GM12878 (cell line): ENCODE measurements at regions not wholly inside any gene's neighbourhood (a gene's known extent, or its start where the extent isn't known, plus 50 kb on each side); places are given as distances from the start of the nearest gene placed in this dataset.

Experiments
- ATAC-seq: fragments of 200-7000 bp; cut with Tn5 transposase; 3 replicates; pipeline ENCODE4 v1.9.1; 2020; ENCODE audit warnings: mild to moderate bottlenecking, moderate library complexity
- BruUV-seq: library from RNA; stranded (reverse); fragments of 400-500 nt; replicated peaks from 2 replicates; lab custom pipeline; 2021; lab: Mats Ljungman, UMichigan
- CTCF ChIA-PET: fragments of 300-600 bp; sonication (Branson Sonifier 250); formaldehyde crosslinking; extraction: SDS; loops from one replicate; lab custom pipeline; 2021; ENCODE audit warnings: inconsistent platforms; lab: Yijun Ruan, JAX
- POLR2A ChIA-PET: fragments of 350-600 bp; formaldehyde crosslinking; extraction: SDS; loops from one replicate; lab custom pipeline; 2021; ENCODE audit warnings: inconsistent platforms; lab: Charles Lee
- RAD21 ChIA-PET: fragments of 300-600 bp; sonication (Branson Sonifier 250); formaldehyde crosslinking; loops from one replicate; lab custom pipeline; 2023; ENCODE audit warnings: antibody characterized with exemption; ENCODE audit not compliant: unreplicated experiment; lab: Charles Lee
- SMC1A ChIA-PET: fragments of 300-600 bp; sonication (Branson Sonifier 250); formaldehyde crosslinking; loops from one replicate; lab custom pipeline; 2023; ENCODE audit not compliant: unreplicated experiment, uncharacterized antibody; lab: Charles Lee
- DNase-seq: peaks from one replicate; pipeline ENCODE4 v3.0.0-alpha.2; 2011; ENCODE audit warnings: low read depth, low spot score
- FAIRE-seq: peaks from 3 replicates; lab custom pipeline; 2011; peaks lifted over from hg19 to GRCh38; lab: Jason Lieb, UNC
- H2AFZ ChIP-seq: 2 replicates; pipeline ENCODE4 v1.6.0; 2011; ENCODE audit warnings: low read depth, low read length, control low read depth; ENCODE audit not compliant: control insufficient read depth
- H3K27ac ChIP-seq: 2 replicates; pipeline ENCODE4 v1.5.1; 2011; ENCODE audit warnings: control low read depth; ENCODE audit not compliant: control insufficient read depth, insufficient read depth
- H3K27me3 ChIP-seq, 2 experiments: replicated peaks in 1 of 2; 2 replicates each; pipeline versions ENCODE4 v1.6.0 to v1.6.1; 2011; ENCODE audit warnings: low read length in 1 of 2; ENCODE audit not compliant: control insufficient read depth in 2 of 2, insufficient read depth in 2 of 2
- H3K36me3 ChIP-seq, 2 experiments: 2 replicates each; pipeline ENCODE4 v1.5.1; 2011; ENCODE audit warnings: low read length in 1 of 2; ENCODE audit not compliant: control insufficient read depth in 2 of 2, insufficient read depth in 2 of 2
- H3K4me1 ChIP-seq: 2 replicates; pipeline ENCODE4 v1.6.1; 2011; ENCODE audit warnings: mild to moderate bottlenecking, low read length, moderate library complexity, mixed read lengths; ENCODE audit not compliant: control insufficient read depth, insufficient read depth
- H3K4me2 ChIP-seq: 2 replicates; pipeline ENCODE4 v1.6.0; 2011; ENCODE audit warnings: control low read depth; ENCODE audit not compliant: control insufficient read depth, insufficient read depth
- H3K4me3 ChIP-seq: fragments of 200-600 bp; sonication (generic); 2 replicates; pipeline ENCODE4 v1.5.1; 2016
- H3K79me2 ChIP-seq: 2 replicates; pipeline ENCODE4 v1.6.0; 2011; ENCODE audit warnings: low read length; ENCODE audit not compliant: control insufficient read depth, insufficient read depth
- H3K9ac ChIP-seq: 2 replicates; pipeline ENCODE4 v1.8.0; 2011; ENCODE audit warnings: low read length, control low read depth, mixed read lengths; ENCODE audit not compliant: control insufficient read depth, insufficient read depth
- H3K9me3 ChIP-seq: replicated peaks from 3 replicates; pipeline ENCODE4 v1.5.1; 2011; ENCODE audit warnings: mild to moderate bottlenecking, low read length; ENCODE audit not compliant: control insufficient read depth, insufficient read depth
- H4K20me1 ChIP-seq: 2 replicates; pipeline ENCODE4 v1.6.0; 2011; ENCODE audit not compliant: control insufficient read depth, insufficient read depth
- FOS ChIP-seq: IDR thresholded peaks from 3 replicates; pipeline ENCODE4 v1.6.1; 2011; ENCODE audit warnings: borderline replicate concordance; ENCODE audit not compliant: insufficient read length; ENCODE audit errors: extremely low read depth
- NR2F1 ChIP-seq: fragments of 450-650 bp; conservative IDR thresholded peaks from 2 replicates; pipeline ENCODE4 v1.6.1; 2017; ENCODE audit warnings: mild to moderate bottlenecking
- PML ChIP-seq: IDR thresholded peaks from 2 replicates; pipeline ENCODE4 v1.6.1; 2012; ENCODE audit warnings: low read length, inconsistent platforms
- RFX5 ChIP-seq: IDR thresholded peaks from 2 replicates; pipeline ENCODE4 v1.6.1; 2011; ENCODE audit warnings: low read depth, low read length, improper control_type of control experiment
- SREBF2 ChIP-seq: IDR thresholded peaks from 2 replicates; pipeline ENCODE4 v1.6.1; 2012; ENCODE audit warnings: mild to moderate bottlenecking, low read length
- TARDBP ChIP-seq: IDR thresholded peaks from 2 replicates; pipeline ENCODE4 v1.6.1; 2016; ENCODE audit warnings: borderline replicate concordance
- WGBS: methylation state at CpG from one replicate; pipeline ENCODE4 v1.1.6; 2016; ENCODE audit warnings: low lambda C conversion rate; ENCODE audit not compliant: insufficient replicate concordance, insufficient coverage; ENCODE audit errors: missing lambda C conversion rate; 5-methylcytosine and 5-hydroxymethylcytosine counted together
- in situ Hi-C: fragments of 300-500 bp; cut with MboI; formaldehyde crosslinking; loops from 9 replicates; pipeline ENCODE4 v1.14.3; 2018; ENCODE audit warnings: mixed read lengths
- intact Hi-C: fragments of 100-400 bp; cut with micrococcal nuclease; formaldehyde crosslinking; loops from one replicate; pipeline ENCODE4 v1.14.2; 2022; ENCODE audit not compliant: unreplicated experiment
- TF ChIP-seq, protein P1 (sequence below): fragments of 450-650 bp; IDR thresholded peaks from 2 replicates; pipeline ENCODE4 v1.6.1; 2017; ENCODE audit warnings: low read depth, mild to moderate bottlenecking, moderate library complexity
- TF ChIP-seq, protein P2 (sequence below): IDR thresholded peaks from 2 replicates; pipeline ENCODE4 v1.6.1; 2011; ENCODE audit warnings: borderline replicate concordance, low read depth, mild to moderate bottlenecking, moderate library complexity, mixed read lengths, low read length; ENCODE audit not compliant: insufficient read depth; ENCODE audit errors: extremely low read length
- TF ChIP-seq, protein P3 (sequence below): fragments of 450-650 bp; IDR thresholded peaks from 2 replicates; pipeline ENCODE4 v1.6.1; 2014; ENCODE audit warnings: mild to moderate bottlenecking
- TF ChIP-seq, protein P4 (sequence below): fragments of 150-350 bp; IDR thresholded peaks from 2 replicates; pipeline ENCODE4 v1.6.1; 2016; ENCODE audit warnings: low read depth, low read length

DNA sequence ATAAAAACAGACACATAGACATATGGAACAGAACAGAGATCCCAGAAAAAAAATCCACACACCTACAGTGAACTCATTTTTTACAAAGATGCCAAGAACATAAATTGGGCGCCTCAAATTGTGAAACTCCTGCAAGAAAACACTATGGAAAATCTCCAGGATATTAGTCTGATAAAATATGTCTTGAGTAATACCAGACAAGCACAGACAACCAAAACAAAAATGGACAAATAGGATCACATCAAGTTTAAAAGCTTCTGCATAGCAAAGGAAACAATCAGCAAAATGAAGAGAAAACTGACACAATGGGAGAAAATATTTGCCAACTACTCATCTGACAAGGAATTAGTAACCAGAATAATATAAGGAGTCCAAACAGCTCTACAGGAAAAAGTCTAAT, 337.3 kb upstream of the DIPK2B start:
- Histone ChIP-seq H2AFZ (no peak overlapping the region), H3K27me3 (no peaks in the 10 kb centered on the region), H3K36me3 (no peaks in the 10 kb centered on the region), H3K27ac (no peak overlapping the region), H3K79me2 (no peaks in the 10 kb centered on the region), H3K4me3 (no peak overlapping the region), H4K20me1 (no peaks in the 10 kb centered on the region), H3K9me3 (no peaks in the 10 kb centered on the region), H3K9ac (no peak overlapping the region), H3K4me1 (no peaks in the 10 kb centered on the region), H3K4me2 (no peak overlapping the region)
- no peak for TF ChIP-seq TARDBP
- in situ Hi-C loops: no loop called here
- intact Hi-C loops: no loop called here
- FAIRE-seq: no peak
- SMC1A ChIA-PET: no interaction called here
- RAD21 ChIA-PET: no interaction called here
- 35% methylated on average over 1 of the region's 1 CpG for WGBS
- no peak for ATAC-seq
- POLR2A ChIA-PET: no interaction called here
- no peak for DNase-seq
- CTCF ChIA-PET: no interaction called here
- BruUV-seq: no TSS peak

DNA sequence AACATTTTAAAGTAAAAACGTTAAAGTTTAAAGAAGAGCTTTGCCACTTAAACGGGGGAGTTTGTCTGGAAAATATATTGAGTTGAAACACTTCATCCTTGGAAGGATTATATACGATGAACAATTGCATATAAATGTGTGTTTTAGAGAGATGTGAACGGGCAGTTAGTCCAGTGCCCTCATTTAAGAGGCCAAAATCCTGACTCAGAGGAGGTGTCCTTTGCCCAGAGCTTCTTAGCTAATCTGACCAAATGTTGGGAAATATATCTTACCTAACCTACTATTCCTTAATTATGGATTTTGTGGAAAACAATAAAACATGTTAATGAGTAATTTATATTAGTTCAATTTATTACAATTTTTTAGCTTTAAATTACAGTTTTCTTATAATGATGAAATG, 327.2 kb upstream of the DIPK2B start:
- Histone ChIP-seq H3K9me3 (no peaks in the 10 kb centered on the region), H3K27me3 (no peaks in the 10 kb centered on the region), H3K4me1 (no peaks in the 10 kb centered on the region), H3K4me2 (no peak overlapping the region), H3K79me2 (no peaks in the 10 kb centered on the region), H2AFZ (no peak overlapping the region), H3K4me3 (no peak overlapping the region), H4K20me1 (no peaks in the 10 kb centered on the region), H3K9ac (no peak overlapping the region), H3K27ac (no peak overlapping the region), H3K36me3 (no peaks in the 10 kb centered on the region)
- WGBS: 6% methylated on average over 4 of the region's 4 CpGs
- POLR2A ChIA-PET: interaction anchor here (0.6 kb wide), 1 partner anchor 1245 kb away, joined by 5 read pairs; no protein-coding TSS in a partner anchor
- no TSS peak for BruUV-seq
- no peak for DNase-seq
- TF ChIP-seq NR2F1 (no peak), RFX5 (no peak), FOS (no peak), SREBF2 (no peak), PML (no peak)
- TF ChIP-seq, protein P1, sequence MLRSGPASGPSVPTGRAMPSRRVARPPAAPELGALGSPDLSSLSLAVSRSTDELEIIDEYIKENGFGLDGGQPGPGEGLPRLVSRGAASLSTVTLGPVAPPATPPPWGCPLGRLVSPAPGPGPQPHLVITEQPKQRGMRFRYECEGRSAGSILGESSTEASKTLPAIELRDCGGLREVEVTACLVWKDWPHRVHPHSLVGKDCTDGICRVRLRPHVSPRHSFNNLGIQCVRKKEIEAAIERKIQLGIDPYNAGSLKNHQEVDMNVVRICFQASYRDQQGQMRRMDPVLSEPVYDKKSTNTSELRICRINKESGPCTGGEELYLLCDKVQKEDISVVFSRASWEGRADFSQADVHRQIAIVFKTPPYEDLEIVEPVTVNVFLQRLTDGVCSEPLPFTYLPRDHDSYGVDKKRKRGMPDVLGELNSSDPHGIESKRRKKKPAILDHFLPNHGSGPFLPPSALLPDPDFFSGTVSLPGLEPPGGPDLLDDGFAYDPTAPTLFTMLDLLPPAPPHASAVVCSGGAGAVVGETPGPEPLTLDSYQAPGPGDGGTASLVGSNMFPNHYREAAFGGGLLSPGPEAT: no peak
- TF ChIP-seq, protein P2, sequence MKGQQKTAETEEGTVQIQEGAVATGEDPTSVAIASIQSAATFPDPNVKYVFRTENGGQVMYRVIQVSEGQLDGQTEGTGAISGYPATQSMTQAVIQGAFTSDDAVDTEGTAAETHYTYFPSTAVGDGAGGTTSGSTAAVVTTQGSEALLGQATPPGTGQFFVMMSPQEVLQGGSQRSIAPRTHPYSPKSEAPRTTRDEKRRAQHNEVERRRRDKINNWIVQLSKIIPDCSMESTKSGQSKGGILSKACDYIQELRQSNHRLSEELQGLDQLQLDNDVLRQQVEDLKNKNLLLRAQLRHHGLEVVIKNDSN: no peak
- TF ChIP-seq, protein P3, sequence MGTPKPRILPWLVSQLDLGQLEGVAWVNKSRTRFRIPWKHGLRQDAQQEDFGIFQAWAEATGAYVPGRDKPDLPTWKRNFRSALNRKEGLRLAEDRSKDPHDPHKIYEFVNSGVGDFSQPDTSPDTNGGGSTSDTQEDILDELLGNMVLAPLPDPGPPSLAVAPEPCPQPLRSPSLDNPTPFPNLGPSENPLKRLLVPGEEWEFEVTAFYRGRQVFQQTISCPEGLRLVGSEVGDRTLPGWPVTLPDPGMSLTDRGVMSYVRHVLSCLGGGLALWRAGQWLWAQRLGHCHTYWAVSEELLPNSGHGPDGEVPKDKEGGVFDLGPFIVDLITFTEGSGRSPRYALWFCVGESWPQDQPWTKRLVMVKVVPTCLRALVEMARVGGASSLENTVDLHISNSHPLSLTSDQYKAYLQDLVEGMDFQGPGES: no peak
- TF ChIP-seq, protein P4, sequence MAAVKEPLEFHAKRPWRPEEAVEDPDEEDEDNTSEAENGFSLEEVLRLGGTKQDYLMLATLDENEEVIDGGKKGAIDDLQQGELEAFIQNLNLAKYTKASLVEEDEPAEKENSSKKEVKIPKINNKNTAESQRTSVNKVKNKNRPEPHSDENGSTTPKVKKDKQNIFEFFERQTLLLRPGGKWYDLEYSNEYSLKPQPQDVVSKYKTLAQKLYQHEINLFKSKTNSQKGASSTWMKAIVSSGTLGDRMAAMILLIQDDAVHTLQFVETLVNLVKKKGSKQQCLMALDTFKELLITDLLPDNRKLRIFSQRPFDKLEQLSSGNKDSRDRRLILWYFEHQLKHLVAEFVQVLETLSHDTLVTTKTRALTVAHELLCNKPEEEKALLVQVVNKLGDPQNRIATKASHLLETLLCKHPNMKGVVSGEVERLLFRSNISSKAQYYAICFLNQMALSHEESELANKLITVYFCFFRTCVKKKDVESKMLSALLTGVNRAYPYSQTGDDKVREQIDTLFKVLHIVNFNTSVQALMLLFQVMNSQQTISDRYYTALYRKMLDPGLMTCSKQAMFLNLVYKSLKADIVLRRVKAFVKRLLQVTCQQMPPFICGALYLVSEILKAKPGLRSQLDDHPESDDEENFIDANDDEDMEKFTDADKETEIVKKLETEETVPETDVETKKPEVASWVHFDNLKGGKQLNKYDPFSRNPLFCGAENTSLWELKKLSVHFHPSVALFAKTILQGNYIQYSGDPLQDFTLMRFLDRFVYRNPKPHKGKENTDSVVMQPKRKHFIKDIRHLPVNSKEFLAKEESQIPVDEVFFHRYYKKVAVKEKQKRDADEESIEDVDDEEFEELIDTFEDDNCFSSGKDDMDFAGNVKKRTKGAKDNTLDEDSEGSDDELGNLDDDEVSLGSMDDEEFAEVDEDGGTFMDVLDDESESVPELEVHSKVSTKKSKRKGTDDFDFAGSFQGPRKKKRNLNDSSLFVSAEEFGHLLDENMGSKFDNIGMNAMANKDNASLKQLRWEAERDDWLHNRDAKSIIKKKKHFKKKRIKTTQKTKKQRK: no peak
- in situ Hi-C loops (no loop called here), intact Hi-C loops (no loop called here)
- SMC1A ChIA-PET: interaction anchor here (1.0 to 1.5 kb wide), 3 partner anchors 17 to 222 kb away, joined by 3 to 5 read pairs (median 3); no protein-coding TSS in a partner anchor
- ATAC-seq: no peak
- RAD21 ChIA-PET: interaction anchor here (0.7 to 0.8 kb wide), 2 partner anchors 640 to 880 kb away, joined by 3 to 5 read pairs; no protein-coding TSS in a partner anchor
- CTCF ChIA-PET: interaction anchor here (0.7 kb wide), 1 partner anchor 65 kb away, joined by 3 read pairs; no protein-coding TSS in a partner anchor
- no peak for FAIRE-seq
